ENCODE measurements at regions not wholly inside any gene's neighbourhood (a gene's known extent, or its start where the extent isn't known, plus 50 kb on each side); places are given as distances from the start of the nearest gene placed in this dataset.

- no peaks in the 10 kb centered on the region for H3K9me3 Mint-ChIP-seq
- H3K36me3 Mint-ChIP-seq: no peaks in the 10 kb centered on the region
- H3K27ac Mint-ChIP-seq: no peak overlapping the region
- DNase-seq (ENCODE audit: low spot score in 2 of 2) (no peak), ATAC-seq (no peak)
Measured at GRCh38 chr18:78071166-78071710, 821.6 kb downstream of the GALR1 start.

- Mint-ChIP-seq H3K36me3 (no peaks in the 10 kb centered on the region), H3K9me3 (no peaks in the 10 kb centered on the region), H3K27ac (no peak overlapping the region)
- ATAC-seq (no peak), DNase-seq (ENCODE audit: low spot score in 2 of 2) (no peak)
Measured at GRCh38 chr18:78071776-78072175, 822.1 kb downstream of the GALR1 start.

GRCh38 chr18:78072375-78072774 lies 822.7 kb downstream of the GALR1 start:
- no peak overlapping the region for H3K27ac Mint-ChIP-seq
- no peaks in the 10 kb centered on the region for H3K36me3 Mint-ChIP-seq
- ATAC-seq: no peak
- DNase-seq (ENCODE audit: low spot score in 2 of 2): no peak
- H3K9me3 Mint-ChIP-seq: no peaks in the 10 kb centered on the region

GRCh38 chr18:78073275-78073674 lies 823.6 kb downstream of the GALR1 start:
- ATAC-seq: no peak
- no peak for DNase-seq (ENCODE audit: low spot score in 2 of 2)
- H3K9me3 Mint-ChIP-seq: no peaks in the 10 kb centered on the region
- no peaks in the 10 kb centered on the region for H3K36me3 Mint-ChIP-seq
- H3K27ac Mint-ChIP-seq: no peak overlapping the region

GRCh38 chr18:78074400-78075020 lies 824.9 kb downstream of the GALR1 start:
- ATAC-seq (no peak), DNase-seq (ENCODE audit: low spot score in 2 of 2) (no peak)
- H3K36me3 Mint-ChIP-seq: no peaks in the 10 kb centered on the region
- H3K9me3 Mint-ChIP-seq: no peaks in the 10 kb centered on the region
- no peak overlapping the region for H3K27ac Mint-ChIP-seq

GRCh38 chr18:78080081-78080480 lies 830.4 kb downstream of the GALR1 start:
- ATAC-seq: no peak
- Mint-ChIP-seq H3K9me3 (no peaks in the 10 kb centered on the region), H3K36me3 (no peaks in the 10 kb centered on the region), H3K27ac (no peak overlapping the region)
- no peak for DNase-seq (ENCODE audit: low spot score in 2 of 2)

- ATAC-seq (no peak), DNase-seq (ENCODE audit: low spot score in 2 of 2) (no peak)
- Mint-ChIP-seq H3K36me3 (no peaks in the 10 kb centered on the region), H3K9me3 (no peaks in the 10 kb centered on the region), H3K27ac (no peak overlapping the region)
Measured at GRCh38 chr18:78080761-78081160, 831.1 kb downstream of the GALR1 start.

- Mint-ChIP-seq H3K36me3 (no peaks in the 10 kb centered on the region), H3K27ac (no peak overlapping the region), H3K9me3 (no peaks in the 10 kb centered on the region)
- ATAC-seq (no peak), DNase-seq (ENCODE audit: low spot score in 2 of 2) (no peak)
Measured at GRCh38 chr18:78082816-78083215, 833.2 kb downstream of the GALR1 start.

- no peak for ATAC-seq
- DNase-seq (ENCODE audit: low spot score in 2 of 2): no peak
- Mint-ChIP-seq H3K36me3 (no peaks in the 10 kb centered on the region), H3K27ac (no peak overlapping the region), H3K9me3 (no peaks in the 10 kb centered on the region)
Measured at GRCh38 chr18:78085241-78086185, 835.9 kb downstream of the GALR1 start.

- ATAC-seq: no peak
- Mint-ChIP-seq H3K27ac (no peak overlapping the region), H3K9me3 (no peaks in the 10 kb centered on the region), H3K36me3 (no peaks in the 10 kb centered on the region)
- DNase-seq (ENCODE audit: low spot score in 2 of 2): no peak
Measured at GRCh38 chr18:78086931-78087330, 837.3 kb downstream of the GALR1 start.

GRCh38 chr18:78087338-78087737 lies 837.7 kb downstream of the GALR1 start:
- DNase-seq (ENCODE audit: low spot score in 2 of 2) (no peak), ATAC-seq (no peak)
- H3K27ac Mint-ChIP-seq: no peak overlapping the region
- H3K36me3 Mint-ChIP-seq: no peaks in the 10 kb centered on the region
- no peaks in the 10 kb centered on the region for H3K9me3 Mint-ChIP-seq

- DNase-seq (ENCODE audit: low spot score in 2 of 2) (no peak), ATAC-seq (no peak)
- peaks cover 0 to 4% of the 10 kb centered on the region in 2 donors for H3K9me3 Mint-ChIP-seq
- no peak overlapping the region for H3K27ac Mint-ChIP-seq
- no peaks in the 10 kb centered on the region for H3K36me3 Mint-ChIP-seq
Measured at GRCh38 chr18:78090584-78090983, 840.9 kb downstream of the GALR1 start.

GRCh38 chr18:78092901-78093300 lies 843.3 kb downstream of the GALR1 start:
- peaks cover 4 to 14% of the 10 kb centered on the region in 2 donors for H3K9me3 Mint-ChIP-seq
- ATAC-seq (no peak), DNase-seq (ENCODE audit: low spot score in 2 of 2) (no peak)
- H3K36me3 Mint-ChIP-seq: peaks cover 0 to 6% of the 10 kb centered on the region in 2 donors
- no peak overlapping the region for H3K27ac Mint-ChIP-seq

GRCh38 chr18:78099979-78100588 lies 850.4 kb downstream of the GALR1 start:
- H3K27ac Mint-ChIP-seq: no peak overlapping the region
- no peak for ATAC-seq
- peaks cover 4 to 13% of the 10 kb centered on the region in 2 donors for H3K9me3 Mint-ChIP-seq
- H3K36me3 Mint-ChIP-seq: peaks cover 0 to 6% of the 10 kb centered on the region in 2 donors
- DNase-seq (ENCODE audit: low spot score in 2 of 2): no peak

- ATAC-seq (no peak), DNase-seq (ENCODE audit: low spot score in 2 of 2) (no peak)
- Mint-ChIP-seq H3K9me3 (peaks cover 8 to 10% of the 10 kb centered on the region in 2 donors), H3K27ac (no peak overlapping the region), H3K36me3 (peaks cover 0 to 6% of the 10 kb centered on the region in 2 donors)
Measured at GRCh38 chr18:78101091-78101490, 851.4 kb downstream of the GALR1 start.

GRCh38 chr18:78102135-78102534 lies 852.5 kb downstream of the GALR1 start:
- Mint-ChIP-seq H3K36me3 (peaks cover 0 to 7% of the 10 kb centered on the region in 2 donors), H3K9me3 (peaks cover 12 to 13% of the 10 kb centered on the region in 2 donors), H3K27ac (no peak overlapping the region)
- DNase-seq (ENCODE audit: low spot score in 2 of 2) (no peak), ATAC-seq (no peak)

GRCh38 chr18:78105611-78106010 lies 856.0 kb downstream of the GALR1 start:
- DNase-seq (ENCODE audit: low spot score in 2 of 2): no peak
- Mint-ChIP-seq H3K9me3 (peaks cover 11% of the 10 kb centered on the region in 2 donors), H3K36me3 (peaks cover 0 to 5% of the 10 kb centered on the region in 2 donors), H3K27ac (no peak overlapping the region)
- ATAC-seq: no peak
